ENCODE measurements at regions not wholly inside any gene's neighbourhood (a gene's known extent, or its start where the extent isn't known, plus 50 kb on each side); places are given as distances from the start of the nearest gene placed in this dataset.

DNA sequence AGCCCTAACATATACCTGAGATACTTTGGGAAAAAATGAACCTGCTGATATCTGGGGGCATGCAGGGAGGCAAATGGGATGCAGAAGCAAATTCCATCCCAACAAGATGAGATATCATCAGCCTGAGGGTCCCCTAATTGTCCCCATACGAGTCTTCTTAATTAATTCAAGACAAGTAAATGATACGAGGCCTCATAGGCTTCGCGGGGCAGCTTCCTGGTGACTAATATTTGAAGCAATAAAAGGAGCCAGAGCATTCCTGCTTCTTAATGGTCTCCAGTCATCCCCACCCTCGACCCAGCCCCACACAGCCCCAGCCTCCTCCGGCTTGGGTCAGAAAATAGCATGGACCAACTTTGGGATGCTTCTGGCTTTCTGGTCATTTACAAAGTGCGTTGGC lies 99.6 kb upstream of the MSX1 start:
- no peak overlapping the region for H3K4me2 ChIP-seq (ENCODE audit: low read length)
- no peaks in the 10 kb centered on the region for H3K36me3 ChIP-seq (ENCODE audit: control insufficient read depth, insufficient read depth, low read length)
- no peak for TF ChIP-seq CTCF (IDR thresholded peaks at IDR 0.05)
- H3K4me3 ChIP-seq (ENCODE audit: low read depth, low read length) = no peak overlapping the region
- no peaks in the 10 kb centered on the region for H3K27me3 ChIP-seq (ENCODE audit: control insufficient read depth, insufficient read depth, low read length)
- H3K4me1 ChIP-seq = no peaks in the 10 kb centered on the region
- H2AFZ ChIP-seq = no peak overlapping the region
- H3K27ac ChIP-seq = no peak overlapping the region
- no peak overlapping the region for H3K9ac ChIP-seq
- H3K9me3 ChIP-seq (ENCODE audit: control insufficient read depth, low read length) = no peaks in the 10 kb centered on the region
- H3K79me2 ChIP-seq = no peaks in the 10 kb centered on the region

- no peak overlapping the region for H3K4me2 ChIP-seq (ENCODE audit: low read length)
- TF ChIP-seq CTCF (IDR thresholded peaks at IDR 0.05) = no peak
- H3K9ac ChIP-seq = no peak overlapping the region
- no peak overlapping the region for H3K4me3 ChIP-seq (ENCODE audit: low read depth, low read length)
- no peaks in the 10 kb centered on the region for H3K27me3 ChIP-seq (ENCODE audit: control insufficient read depth, insufficient read depth, low read length)
- H3K27ac ChIP-seq = no peak overlapping the region
- no peaks in the 10 kb centered on the region for H3K9me3 ChIP-seq (ENCODE audit: control insufficient read depth, low read length)
- no peaks in the 10 kb centered on the region for H3K79me2 ChIP-seq
- no peaks in the 10 kb centered on the region for H3K36me3 ChIP-seq (ENCODE audit: control insufficient read depth, insufficient read depth, low read length)
- H2AFZ ChIP-seq = no peak overlapping the region
- H3K4me1 ChIP-seq = no peaks in the 10 kb centered on the region
Observed at GRCh38 chr4:4759232-4759631, 100.2 kb upstream of the MSX1 start.

DNA sequence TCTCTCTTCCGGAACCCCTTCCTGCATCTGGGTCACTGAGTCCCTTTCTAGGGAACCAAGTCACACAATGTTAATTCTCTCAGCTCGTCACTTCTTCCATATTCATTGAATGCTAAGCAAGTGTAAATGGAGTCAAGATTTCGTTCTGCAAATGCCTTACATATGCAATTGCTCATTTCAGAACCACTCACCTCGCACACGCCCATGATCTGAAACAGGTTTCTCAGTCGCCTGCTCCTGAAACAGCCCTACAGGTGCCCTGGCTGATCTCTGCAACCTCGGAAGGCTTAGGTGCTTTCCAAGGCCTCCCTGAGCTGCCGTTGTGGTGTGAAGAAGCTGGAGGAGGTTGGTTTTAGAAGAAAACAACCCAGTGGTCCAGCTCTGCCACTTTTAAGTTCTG lies 100.8 kb upstream of the MSX1 start:
- Histone ChIP-seq H3K27ac (no peak overlapping the region), H3K79me2 (no peaks in the 10 kb centered on the region), H3K9ac (no peak overlapping the region), H3K4me2 (ENCODE audit: low read length) (no peak overlapping the region), H3K27me3 (ENCODE audit: control insufficient read depth, insufficient read depth, low read length) (no peaks in the 10 kb centered on the region), H3K9me3 (ENCODE audit: control insufficient read depth, low read length) (no peaks in the 10 kb centered on the region), H3K4me1 (no peaks in the 10 kb centered on the region), H3K4me3 (ENCODE audit: low read depth, low read length) (no peak overlapping the region), H2AFZ (no peak overlapping the region), H3K36me3 (ENCODE audit: control insufficient read depth, insufficient read depth, low read length) (no peaks in the 10 kb centered on the region)
- TF ChIP-seq CTCF (IDR thresholded peaks at IDR 0.05) = no peak

GRCh38 chr4:4755306-4755705 lies 104.2 kb upstream of the MSX1 start:
- Histone ChIP-seq H3K9ac (no peak overlapping the region), H2AFZ (no peak overlapping the region), H3K27ac (no peak overlapping the region), H3K79me2 (no peaks in the 10 kb centered on the region), H3K9me3 (ENCODE audit: control insufficient read depth, low read length) (no peaks in the 10 kb centered on the region), H3K36me3 (ENCODE audit: control insufficient read depth, insufficient read depth, low read length) (no peaks in the 10 kb centered on the region), H3K4me2 (ENCODE audit: low read length) (no peak overlapping the region), H3K4me3 (ENCODE audit: low read depth, low read length) (no peak overlapping the region), H3K27me3 (ENCODE audit: control insufficient read depth, insufficient read depth, low read length) (no peaks in the 10 kb centered on the region), H3K4me1 (no peaks in the 10 kb centered on the region)
- TF ChIP-seq CTCF (IDR thresholded peaks at IDR 0.05) = no peak

DNA sequence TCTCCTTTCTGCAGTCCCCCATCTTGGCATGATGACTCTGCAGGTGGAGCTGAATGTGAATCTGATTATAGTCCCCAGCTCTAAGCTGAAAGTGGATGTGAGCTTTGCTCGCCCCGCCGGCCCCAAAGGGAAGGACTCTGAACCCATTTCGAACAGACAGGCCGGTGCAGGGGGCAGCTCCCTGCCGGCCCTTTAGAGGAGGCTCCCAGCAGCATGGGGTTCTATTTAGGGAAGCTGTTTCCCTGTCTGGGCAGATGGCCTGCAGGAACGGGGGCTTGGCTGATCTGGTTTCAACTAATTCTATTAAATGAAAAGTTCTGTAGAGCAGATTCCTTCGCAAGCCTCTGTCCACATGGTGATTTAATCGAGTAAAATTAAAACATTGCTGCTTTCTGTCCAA lies 104.8 kb upstream of the MSX1 start:
- Histone ChIP-seq H2AFZ (no peak overlapping the region), H3K27ac (no peak overlapping the region)

More for the DNA sequence above, 104.8 kb upstream of the MSX1 start:
- H3K9ac ChIP-seq = no peak overlapping the region
- H3K4me1 ChIP-seq = no peaks in the 10 kb centered on the region
- H3K79me2 ChIP-seq = no peaks in the 10 kb centered on the region
- TF ChIP-seq CTCF (IDR thresholded peaks at IDR 0.05) = no peak
- no peaks in the 10 kb centered on the region for H3K9me3 ChIP-seq (ENCODE audit: control insufficient read depth, low read length)
- H3K4me3 ChIP-seq (ENCODE audit: low read depth, low read length) = no peak overlapping the region
- no peaks in the 10 kb centered on the region for H3K27me3 ChIP-seq (ENCODE audit: control insufficient read depth, insufficient read depth, low read length)
- no peaks in the 10 kb centered on the region for H3K36me3 ChIP-seq (ENCODE audit: control insufficient read depth, insufficient read depth, low read length)
- H3K4me2 ChIP-seq (ENCODE audit: low read length) = no peak overlapping the region
